ENCODE measurements at regions not wholly inside any gene's neighbourhood (a gene's known extent, or its start where the extent isn't known, plus 50 kb on each side); places are given as distances from the start of the nearest gene placed in this dataset.

DNA sequence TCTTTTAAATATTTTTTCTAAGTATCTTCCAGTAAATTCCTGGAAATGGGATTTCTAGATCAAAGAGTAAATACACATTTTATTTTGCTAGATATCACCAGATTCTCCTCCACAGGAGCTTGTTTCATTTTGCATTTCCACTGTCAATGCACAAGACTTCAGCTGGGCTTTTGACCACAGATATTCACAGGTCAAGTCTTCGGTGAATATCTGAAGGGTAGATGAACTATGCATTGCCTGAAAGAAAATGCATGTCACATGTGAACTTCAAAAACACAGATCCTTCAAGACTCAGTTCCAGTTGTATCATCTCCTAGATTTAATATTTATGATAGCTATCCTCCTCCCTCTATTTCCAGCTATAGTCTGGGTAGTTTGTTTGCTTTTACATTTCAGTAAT lies 963.6 kb upstream of the GOT2 start:
- TF ChIP-seq POLR2A (IDR thresholded peaks at IDR 0.05) (no peak), EP300 (IDR thresholded peaks at IDR 0.05; ENCODE audit: low read depth) (no peak)
- TF ChIP-seq, protein P1, sequence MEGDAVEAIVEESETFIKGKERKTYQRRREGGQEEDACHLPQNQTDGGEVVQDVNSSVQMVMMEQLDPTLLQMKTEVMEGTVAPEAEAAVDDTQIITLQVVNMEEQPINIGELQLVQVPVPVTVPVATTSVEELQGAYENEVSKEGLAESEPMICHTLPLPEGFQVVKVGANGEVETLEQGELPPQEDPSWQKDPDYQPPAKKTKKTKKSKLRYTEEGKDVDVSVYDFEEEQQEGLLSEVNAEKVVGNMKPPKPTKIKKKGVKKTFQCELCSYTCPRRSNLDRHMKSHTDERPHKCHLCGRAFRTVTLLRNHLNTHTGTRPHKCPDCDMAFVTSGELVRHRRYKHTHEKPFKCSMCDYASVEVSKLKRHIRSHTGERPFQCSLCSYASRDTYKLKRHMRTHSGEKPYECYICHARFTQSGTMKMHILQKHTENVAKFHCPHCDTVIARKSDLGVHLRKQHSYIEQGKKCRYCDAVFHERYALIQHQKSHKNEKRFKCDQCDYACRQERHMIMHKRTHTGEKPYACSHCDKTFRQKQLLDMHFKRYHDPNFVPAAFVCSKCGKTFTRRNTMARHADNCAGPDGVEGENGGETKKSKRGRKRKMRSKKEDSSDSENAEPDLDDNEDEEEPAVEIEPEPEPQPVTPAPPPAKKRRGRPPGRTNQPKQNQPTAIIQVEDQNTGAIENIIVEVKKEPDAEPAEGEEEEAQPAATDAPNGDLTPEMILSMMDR (IDR thresholded peaks at IDR 0.05): no peak
